HG03354 (cell line): ENCODE measurements at regions not wholly inside any gene's neighbourhood (a gene's known extent, or its start where the extent isn't known, plus 50 kb on each side); places are given as distances from the start of the nearest gene placed in this dataset.
"Not testable (repeated sequence)": the region's sequence is repeated elsewhere in the genome, so short reads cannot be mapped to it uniquely, and the experiment has no call there.

ENCODE experiments used
- ATAC-seq: cut with Tn5 transposase; IDR thresholded peaks from one replicate; pipeline ENCODE4 v1.9.1; 2021; ENCODE audit warnings: mild to moderate bottlenecking; ENCODE audit not compliant: unreplicated experiment, poor library complexity, severe bottlenecking

DNA sequence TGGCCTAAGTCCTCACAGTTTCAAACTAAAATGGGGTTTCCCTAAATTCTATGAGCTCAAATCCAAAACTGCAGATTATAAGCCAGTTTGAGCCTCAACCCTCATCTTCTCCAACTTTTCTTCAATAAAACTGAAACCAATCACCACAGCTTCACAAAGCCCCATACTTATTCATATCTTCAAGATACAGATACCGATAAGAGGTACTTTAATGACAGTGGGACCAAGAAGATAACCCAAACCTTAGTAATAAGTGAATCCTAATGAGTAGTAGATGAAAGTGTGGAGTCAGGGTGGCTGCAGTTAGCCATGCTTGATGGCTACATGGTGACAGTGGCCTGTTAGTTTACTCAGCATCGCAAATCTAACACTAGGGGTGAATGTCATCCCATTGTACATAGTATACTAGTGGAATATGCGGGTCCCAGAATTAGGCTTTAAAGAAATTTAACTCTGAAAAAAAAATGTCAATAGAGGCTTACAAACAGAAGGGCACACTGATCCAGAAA is 395.8 kb upstream of the PHF14 start:
- ATAC-seq = no peak

DNA sequence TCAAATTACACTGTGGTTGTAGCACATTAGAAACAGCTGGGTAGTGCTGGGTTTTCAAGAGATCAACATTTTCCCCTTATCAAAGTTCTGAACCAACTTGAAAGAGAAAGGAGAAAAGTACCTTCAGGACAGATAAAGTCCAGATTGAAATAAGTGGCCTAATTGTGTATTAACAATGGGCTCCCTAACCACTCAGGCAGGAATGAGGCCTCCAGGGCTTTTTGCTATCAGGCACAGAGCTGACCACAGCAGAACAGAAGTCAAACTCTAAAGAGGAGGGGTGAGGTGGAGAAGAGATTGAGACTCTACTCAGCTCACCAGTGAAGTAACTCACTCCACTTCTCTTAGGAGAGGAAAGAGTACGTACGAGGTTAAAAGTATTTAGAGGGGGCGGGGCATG is 394.1 kb upstream of the PHF14 start:
- no peak for ATAC-seq

DNA sequence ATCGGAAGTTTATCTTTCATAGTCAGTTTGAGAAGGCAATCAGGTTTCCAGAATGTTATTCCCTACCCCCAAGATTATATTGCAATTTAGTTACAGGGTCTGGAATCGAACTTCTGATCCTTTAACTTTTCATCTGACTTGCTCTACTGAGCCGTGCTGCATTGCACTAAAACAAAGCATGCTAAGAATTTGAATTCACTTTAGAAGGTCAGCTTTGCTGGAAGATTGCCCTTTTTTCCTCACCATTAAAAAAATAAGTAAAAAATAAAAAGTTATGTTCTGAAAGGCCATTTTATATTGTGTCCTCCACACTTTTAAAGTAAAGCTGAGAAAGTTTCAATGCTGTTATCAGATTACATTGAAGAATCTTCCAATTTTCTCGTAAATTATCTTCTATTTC is 388.8 kb upstream of the PHF14 start:
- ATAC-seq = no peak

DNA sequence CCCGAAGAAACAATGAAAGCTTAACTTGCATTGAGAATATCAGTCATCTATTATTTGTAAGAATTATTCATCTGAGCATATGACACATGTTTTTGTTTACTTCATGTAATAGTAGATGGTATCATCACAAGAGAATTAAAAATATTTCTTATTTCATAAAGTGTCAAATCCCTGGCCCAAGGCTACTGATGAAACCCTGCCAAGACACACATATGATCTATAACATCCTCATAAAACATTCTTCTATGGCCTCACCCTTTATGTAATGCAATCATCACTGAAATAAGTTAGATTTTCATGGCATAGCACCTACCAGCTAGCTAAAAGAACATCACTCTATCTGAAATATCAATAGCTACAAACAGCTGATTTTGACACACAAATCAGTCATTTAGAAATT is 385.6 kb upstream of the PHF14 start:
- ATAC-seq = no peak

DNA sequence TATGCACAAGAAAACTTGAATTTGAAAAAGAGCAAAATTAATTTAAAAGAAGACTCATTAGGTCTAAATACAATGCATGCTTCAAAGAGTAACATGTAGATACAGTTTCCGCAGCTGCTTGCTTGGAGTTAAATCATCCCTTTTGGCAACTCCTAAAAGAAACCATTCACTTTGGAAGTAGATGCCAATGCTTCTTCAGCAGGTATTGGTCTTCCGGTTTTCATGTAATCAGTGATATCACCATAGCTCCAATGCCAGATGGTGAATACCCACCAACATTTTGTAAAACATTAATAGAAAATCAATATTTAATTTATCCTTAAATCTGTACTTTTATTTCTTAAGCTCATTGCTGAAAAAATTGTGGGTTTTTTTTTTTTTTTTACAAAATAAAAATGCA is 381.1 kb upstream of the PHF14 start:
- ATAC-seq = no peak

DNA sequence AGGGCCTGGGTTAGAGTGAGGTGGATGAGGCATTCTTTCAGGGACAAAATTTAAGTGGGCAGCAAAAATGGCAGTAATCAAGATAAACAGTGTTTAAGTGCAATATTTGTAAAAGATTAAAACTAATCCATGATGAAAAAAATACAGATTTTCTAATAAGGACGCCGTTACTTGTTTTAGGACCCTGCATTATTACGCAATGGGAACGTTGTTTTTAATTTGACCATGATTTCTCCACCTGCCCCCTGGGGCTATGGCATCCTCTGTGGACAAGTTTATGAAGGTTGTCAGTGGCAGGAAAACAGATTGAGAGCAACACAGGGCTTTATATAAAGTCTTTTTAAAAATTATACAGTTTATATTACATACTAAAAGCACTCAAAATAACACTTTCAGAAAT is 380.6 kb upstream of the PHF14 start:
- no peak for ATAC-seq

DNA sequence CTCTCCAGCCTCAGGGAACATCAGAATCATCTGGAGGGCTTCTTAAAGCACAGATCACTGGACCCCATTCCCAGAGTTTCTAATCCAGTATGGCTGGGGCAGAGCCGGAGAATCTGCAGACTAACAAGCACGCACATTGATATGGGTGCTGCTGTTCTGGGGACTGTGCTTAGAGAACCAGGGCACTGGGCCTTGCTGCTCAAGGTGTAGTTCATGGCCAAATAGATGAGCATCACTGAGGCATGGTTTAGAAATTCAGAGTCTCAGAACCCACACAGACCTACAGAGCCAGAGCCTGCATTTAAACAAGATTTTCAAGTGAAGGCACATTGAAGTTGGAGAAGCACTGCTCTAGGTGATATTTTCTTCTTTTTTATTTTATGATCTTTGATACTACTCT is 376.8 kb upstream of the PHF14 start:
- no peak for ATAC-seq

DNA sequence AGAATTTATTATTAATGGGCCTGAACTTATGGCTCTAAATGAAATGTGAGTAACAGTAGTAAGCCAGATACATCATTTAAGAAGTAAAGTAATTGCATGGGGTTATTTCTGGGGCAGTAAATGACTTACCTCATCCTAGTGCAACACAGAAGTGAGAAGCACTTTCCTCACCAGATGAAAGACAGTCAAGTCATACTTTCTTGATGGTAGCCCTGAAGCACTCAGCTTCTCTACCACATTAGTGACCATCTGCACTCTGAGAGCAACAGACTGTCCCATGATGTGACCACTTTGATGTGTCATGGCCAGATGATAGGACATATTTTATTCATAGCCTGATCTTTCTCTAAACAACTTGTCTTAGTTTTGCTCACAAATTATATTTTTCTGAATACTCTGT is 369.5 kb upstream of the PHF14 start:
- no peak for ATAC-seq

DNA sequence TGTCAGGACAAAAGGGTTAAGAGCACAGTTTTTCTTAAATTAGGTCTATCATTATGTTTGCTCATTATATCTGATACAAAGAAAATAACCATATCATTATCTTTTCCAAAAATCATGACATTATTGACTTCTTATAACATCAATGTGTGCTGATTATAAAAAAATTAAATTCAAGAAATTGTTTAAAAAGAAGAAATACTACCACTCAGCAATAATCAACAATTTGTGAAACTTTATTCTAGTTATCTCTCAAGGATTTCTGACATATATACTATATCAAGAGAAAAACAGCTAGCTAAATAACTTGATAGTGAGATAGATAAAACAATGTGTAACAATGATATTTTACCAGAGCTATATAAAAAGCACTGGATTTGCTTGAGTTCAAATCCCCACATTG is 360.7 kb upstream of the PHF14 start:
- ATAC-seq = no peak

DNA sequence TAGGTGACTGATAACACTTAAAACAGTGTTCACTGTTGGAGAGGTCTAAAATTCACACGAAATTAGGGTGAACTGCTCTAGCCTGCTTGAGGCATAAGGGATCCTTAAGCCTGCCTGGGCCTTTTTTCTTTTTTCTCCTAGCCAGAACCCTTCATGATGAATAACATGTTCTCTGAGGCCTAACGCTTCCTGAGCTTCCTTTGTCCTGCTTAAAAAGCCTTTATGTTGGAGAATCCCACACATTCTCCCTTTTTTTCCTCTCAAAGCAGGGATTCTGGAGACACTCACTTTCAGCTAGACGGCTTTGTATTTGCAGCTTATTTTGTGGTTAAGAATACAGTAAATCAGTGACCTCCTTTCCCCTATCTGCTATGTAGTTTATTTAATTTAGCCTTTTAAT is 354.7 kb upstream of the PHF14 start:
- ATAC-seq = no peak

DNA sequence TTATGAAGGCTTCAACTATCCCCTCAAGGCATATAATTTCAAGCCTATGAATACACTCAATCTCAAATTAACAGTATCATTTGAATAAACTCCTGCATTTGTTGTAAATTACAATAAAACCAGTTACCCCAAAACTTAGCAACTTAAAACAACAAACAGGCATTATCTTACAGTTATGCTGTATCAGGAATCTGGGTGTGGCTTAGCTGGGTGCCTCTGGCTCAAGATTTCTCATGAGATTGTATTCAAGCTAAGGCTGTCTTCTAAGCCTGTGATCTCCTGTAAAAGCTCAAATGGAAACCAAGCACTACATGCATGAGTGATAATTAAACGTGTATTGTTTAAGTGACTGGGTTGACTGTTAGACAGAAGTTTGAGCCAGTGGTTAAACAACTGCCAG is 341.0 kb upstream of the PHF14 start:
- ATAC-seq = no peak

DNA sequence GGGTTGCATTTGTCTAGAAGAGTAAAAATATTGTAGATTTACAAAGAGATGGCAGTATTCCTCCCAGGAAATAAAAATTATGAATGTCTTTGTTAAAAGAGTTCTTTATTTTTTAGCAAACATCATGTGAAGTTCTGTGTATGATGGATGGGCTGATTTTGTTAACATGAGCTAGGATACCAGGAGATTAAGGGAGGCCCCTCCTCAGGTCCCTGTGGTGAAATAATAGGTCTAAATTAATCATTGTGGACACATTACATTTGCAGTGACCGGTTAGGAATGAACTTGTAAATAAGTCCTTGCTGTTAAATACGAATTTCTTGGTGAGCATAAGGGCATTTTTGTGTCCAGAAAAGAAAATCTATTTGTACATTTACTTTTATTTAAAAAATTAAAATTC is 339.4 kb upstream of the PHF14 start:
- no peak for ATAC-seq

DNA sequence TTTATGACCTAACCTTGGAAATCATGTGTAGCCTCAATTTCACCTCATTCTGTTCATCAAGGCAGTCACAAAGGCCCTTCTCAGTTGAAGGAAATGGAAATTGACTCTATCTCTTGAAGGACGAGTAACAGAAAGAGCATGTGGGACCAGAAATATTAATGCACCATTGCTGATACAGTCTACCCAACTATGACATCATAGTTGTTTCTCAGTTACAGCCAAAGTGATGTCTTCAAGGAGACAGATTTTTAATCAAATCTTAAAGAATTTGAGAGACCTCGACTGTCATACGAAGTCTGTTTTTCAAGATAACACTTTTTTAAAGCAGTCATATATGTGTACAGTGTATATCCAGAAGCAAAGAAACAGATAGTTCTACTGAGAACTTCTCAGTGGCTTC is 335.7 kb upstream of the PHF14 start:
- no peak for ATAC-seq

DNA sequence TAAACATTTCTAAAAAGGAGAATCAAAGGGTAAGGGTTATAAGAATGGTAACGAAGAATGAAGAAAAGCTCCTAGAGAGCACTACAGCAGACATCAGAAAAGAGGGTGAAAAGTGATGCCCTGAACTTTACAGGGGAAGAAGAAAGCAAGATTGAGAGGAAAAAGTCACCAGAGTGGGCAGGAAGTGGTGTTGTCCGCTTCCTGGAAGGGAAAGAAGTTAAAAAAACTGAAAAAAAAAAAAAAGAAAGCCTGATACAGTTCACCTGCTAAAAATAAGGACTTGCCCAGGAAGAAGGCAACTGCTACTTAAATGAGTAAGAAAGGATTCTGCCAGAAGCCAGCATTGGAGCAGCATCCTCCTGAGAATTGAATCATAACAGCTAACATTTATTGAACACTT is 330.1 kb upstream of the PHF14 start:
- no peak for ATAC-seq

DNA sequence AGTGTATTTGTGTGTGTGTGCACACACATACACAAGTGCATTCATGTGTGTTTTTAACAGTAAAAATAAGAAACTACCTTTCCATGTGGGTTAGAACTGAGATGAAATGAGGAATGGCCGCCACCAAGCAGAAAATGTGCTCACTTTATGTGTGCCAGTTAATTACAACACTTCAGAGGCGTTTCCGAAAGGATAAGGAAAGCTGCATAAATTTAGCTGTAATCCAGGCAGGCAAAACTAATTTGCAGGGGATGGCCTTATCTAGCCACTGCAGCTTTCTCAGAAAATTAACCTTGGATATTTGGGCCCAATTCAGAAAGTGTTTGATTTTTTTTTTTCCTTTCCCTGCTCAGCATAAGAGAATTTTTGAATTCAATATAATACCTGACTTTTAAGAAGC is 328.8 kb upstream of the PHF14 start:
- ATAC-seq = no peak

DNA sequence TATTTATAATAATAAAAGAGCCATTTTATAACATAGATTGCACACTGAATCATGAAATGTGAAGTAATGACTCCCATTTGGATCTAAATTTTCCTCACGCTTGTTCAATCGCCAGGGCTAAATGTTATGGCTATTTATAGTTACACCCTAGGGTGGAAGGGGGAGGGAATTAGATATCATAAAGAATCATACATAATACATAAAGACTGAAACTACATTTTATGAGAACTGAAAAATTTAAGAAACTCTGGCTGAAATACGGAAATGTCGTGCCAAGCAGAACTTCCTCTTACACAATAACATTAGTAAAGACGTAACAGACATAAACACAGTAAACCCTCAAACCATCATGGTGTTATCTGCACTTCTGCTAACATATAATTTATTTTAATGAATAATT is 327.5 kb upstream of the PHF14 start:
- no peak for ATAC-seq

DNA sequence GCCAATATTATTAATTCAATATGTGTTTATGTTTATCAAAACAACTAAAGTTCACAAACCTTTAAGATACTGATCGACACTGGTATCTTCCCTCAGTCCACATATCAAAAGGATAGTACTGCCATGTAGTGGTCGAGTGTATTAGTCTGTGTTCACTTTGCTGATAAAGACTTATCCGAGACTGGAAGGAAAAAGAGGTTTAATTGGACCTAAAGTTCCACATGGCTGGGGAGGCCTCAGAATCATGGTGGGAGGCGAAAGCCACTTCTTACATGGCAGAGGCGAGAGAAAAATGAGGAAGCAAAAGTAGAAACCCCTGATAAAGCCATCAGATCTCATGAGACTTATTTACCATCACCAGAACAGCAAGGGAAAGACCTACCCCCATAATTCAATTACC is 325.4 kb upstream of the PHF14 start:
- no peak for ATAC-seq

DNA sequence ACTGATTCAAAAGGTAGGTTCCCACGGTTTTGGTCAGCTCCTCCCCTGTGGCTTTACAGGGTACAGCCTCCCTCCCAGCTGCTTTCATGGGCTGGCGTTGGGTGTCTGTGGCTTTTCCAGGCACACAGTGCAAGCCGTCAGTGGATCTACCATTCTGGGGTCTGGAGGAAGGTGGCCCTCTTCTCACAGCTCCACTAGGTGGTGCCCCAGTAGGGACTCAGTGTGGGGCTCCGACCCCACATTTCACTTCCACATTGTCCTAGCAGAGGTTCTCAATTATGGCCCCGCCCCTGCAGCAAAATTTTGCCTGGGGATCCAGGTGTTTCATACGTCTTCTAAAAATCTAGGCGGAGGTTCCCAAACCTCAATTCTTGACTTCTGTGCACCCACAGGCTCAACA is 324.6 kb upstream of the PHF14 start:
- not testable (repeated sequence) for ATAC-seq

DNA sequence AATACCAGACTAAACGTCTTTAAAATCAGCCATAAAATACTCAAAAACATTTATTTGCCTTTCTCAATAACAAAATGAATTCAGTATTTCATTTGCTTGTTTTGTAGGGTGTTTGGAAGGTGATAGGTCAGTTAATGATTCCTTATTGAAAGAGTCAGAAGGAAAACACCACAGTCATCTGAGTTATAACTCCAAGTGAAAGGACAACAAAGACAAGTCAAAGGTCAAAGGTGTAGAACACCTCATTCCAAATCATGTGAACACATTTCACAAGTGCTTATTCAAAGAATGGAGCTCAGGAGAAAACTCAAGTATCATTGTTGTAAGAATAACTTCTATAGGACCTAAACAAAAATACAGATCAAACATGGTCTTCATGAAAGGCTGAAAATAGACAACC is 318.6 kb upstream of the PHF14 start:
- ATAC-seq = no peak

DNA sequence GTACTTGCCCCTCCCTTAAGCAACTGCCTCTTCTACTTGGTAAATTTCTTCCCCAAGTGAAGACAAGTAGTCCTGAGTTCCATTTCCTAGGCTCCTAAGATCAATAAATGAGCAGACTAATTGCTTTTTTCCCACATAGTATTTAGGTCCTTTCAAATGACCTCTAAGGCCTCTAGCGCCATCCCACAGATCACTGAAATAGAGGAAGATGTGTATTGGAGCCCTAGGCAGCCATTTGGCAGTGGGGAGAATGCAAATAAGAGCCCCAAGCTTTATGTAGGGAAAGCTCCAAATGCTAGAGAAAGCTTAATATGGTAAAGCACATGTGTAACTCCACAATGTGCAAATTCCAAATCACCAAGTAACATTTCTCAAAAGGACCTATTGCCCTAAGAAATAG is 316.5 kb upstream of the PHF14 start:
- ATAC-seq = no peak

DNA sequence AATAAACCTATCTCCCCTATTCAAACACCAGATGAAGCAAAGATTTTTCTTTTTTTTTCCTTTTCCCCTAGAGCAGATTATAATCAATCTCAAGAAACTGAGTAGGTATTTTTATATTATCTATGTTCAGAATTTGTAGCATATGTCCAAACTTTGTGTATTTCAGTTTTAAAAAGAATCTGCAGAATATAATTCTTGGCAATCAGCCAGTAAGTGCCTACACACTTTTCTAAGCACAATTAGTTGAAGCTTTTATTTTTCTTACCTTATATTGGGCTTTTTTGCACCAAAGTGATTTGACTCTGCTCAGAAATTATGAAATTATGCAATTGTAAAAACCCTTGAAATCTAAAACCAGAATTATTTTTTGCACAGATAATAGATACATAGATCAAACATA is 315.8 kb upstream of the PHF14 start:
- no peak for ATAC-seq

DNA sequence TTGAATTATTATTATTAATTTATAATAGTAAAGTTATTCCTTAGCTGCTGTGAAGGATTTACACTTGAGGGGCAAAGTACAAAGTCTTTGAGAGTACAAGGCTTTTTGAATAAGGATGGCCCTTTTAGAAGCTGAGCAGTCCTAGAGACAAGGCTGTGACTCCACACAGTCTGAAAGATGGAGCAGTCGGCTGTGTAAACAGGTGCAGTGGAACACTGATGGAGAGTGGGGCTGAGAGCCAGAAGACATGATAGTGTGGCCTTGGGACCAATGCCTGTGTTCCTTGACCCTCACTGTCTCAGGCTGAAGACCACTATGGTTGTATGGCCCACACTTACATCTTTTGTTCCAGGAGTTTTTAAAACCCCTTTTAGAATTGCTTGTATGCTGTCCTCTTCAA is 311.2 kb upstream of the PHF14 start:
- no peak for ATAC-seq
